Body of pancreas (tissue), 4 donors: ENCODE measurements at regions not wholly inside any gene's neighbourhood (a gene's known extent, or its start where the extent isn't known, plus 50 kb on each side); places are given as distances from the start of the nearest gene placed in this dataset.

Experiments
- POLR2A ChIP-seq, 3 donors: fragments of 450-650 bp; IDR thresholded peaks; one replicate each; pipeline ENCODE4 v1.6.1; 2016; ENCODE audit warnings: antibody characterized with exemption in 3 of 3, mild to moderate bottlenecking in 2 of 3
- TF ChIP-seq, protein P1 (sequence below), 7 experiments: fragments of 450-650 bp in 4 of 7; fragments of 200-600 bp in 3 of 7; sonication (generic) in 3 of 7; IDR thresholded peaks; one replicate each; pipeline ENCODE4 v1.5.1; 2016 to 2019; ENCODE audit warnings: antibody characterized with exemption in 7 of 7

- TF ChIP-seq POLR2A (IDR thresholded peaks at IDR 0.05): no peak
- TF ChIP-seq, protein P1, sequence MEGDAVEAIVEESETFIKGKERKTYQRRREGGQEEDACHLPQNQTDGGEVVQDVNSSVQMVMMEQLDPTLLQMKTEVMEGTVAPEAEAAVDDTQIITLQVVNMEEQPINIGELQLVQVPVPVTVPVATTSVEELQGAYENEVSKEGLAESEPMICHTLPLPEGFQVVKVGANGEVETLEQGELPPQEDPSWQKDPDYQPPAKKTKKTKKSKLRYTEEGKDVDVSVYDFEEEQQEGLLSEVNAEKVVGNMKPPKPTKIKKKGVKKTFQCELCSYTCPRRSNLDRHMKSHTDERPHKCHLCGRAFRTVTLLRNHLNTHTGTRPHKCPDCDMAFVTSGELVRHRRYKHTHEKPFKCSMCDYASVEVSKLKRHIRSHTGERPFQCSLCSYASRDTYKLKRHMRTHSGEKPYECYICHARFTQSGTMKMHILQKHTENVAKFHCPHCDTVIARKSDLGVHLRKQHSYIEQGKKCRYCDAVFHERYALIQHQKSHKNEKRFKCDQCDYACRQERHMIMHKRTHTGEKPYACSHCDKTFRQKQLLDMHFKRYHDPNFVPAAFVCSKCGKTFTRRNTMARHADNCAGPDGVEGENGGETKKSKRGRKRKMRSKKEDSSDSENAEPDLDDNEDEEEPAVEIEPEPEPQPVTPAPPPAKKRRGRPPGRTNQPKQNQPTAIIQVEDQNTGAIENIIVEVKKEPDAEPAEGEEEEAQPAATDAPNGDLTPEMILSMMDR (IDR thresholded peaks at IDR 0.05): no peak
Observed at GRCh38 chr5:145227881-145228280, 607.3 kb downstream of the PRELID2 start.
